ENCODE measurements at regions not wholly inside any gene's neighbourhood (a gene's known extent, or its start where the extent isn't known, plus 50 kb on each side); places are given as distances from the start of the nearest gene placed in this dataset.

GRCh38 chr3:31242026-31242960, 290.4 kb upstream of the STT3B start:
- Histone ChIP-seq H3F3A (ENCODE audit: insufficient read depth) (peaks cover 11% of the 10 kb centered on the region), H3K9me3 (ENCODE audit: low read depth) (no peaks in the 10 kb centered on the region), H3K4me2 (ENCODE audit: unreplicated experiment) (no peak overlapping the region), H3K4me1 (ENCODE audit: insufficient read depth) (no peaks in the 10 kb centered on the region), H3K27ac (no peak overlapping the region), H3K9me2 (ENCODE audit: insufficient read depth) (no peaks in the 10 kb centered on the region; the same call in 1 of the 2 replicates), H3K79me2 (ENCODE audit: insufficient read depth) (no peaks in the 10 kb centered on the region), H3K36me3 (ENCODE audit: low read depth) (no peaks in the 10 kb centered on the region), H3K27me3 (replicated peaks; ENCODE audit: insufficient read depth) (no peaks in the 10 kb centered on the region), H2AFZ (no peak overlapping the region), H3K9ac (no peak overlapping the region), H3K4me3 (no peak overlapping the region), H4K20me1 (ENCODE audit: insufficient read depth) (no peaks in the 10 kb centered on the region)
- TF ChIP-seq EZH2 (IDR thresholded peaks at IDR 0.05; ENCODE audit: insufficient read depth, poor library complexity, severe bottlenecking) (no peak), EZH2phosphoT487 (IDR thresholded peaks at IDR 0.05; ENCODE audit: insufficient read depth, low read depth) (no peak)
- DNase-seq: no peak
- WGBS, 2 experiments (ENCODE audit: low coverage in 1 of 2, low lambda C conversion rate in 2 of 2, missing lambda C conversion rate in 2 of 2): 66 to 68% methylated on average over 3 of the region's 3 CpGs
- in situ Hi-C loops (cut with MboI): no loop called here

DNA sequence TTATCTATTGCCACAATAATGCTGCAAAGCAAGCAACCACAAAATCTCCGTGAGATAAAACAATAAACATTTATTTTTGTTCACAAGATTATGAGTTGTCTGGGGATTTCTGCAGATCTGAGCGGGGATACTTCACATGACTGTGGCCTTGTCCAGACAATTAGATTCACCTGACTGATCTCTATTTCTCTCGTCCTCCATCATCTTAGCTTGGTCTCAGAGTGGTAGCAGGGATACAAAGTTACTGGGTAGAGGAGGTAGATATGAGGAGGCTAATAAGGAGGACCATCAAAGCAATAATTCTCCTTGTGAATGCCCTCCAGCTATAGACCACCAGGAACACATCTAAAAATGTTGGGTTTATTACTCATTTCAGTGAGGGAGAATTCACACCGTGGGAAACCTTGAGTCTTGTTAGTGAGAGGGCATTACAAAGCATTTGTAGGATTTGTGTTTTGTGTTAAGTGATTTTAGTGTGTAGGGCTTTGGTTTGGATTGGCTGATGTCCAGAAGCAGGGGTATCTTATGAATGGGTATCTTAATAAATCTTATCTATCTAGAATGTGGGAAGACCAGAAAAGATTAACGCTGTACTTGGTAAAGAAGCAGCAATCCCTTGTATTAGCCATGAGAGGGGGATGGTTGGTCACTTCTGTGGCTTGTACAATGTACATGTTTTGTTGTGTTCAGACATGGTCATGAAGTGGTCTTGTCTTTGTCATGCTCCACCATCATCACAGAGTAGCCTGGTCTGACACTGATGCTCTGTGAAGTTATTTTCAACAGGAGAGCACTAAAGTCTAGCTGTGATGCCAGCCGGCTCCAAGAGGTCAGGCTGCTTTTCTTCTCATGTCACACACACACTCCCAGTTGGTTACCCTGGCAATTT, 287.6 kb upstream of the STT3B start:
- Histone ChIP-seq H2AFZ (no peak overlapping the region), H3K79me2 (ENCODE audit: insufficient read depth) (no peaks in the 10 kb centered on the region), H3K27ac (no peak overlapping the region), H3K9me3 (ENCODE audit: low read depth) (no peaks in the 10 kb centered on the region), H3K36me3 (ENCODE audit: low read depth) (no peaks in the 10 kb centered on the region), H3K4me3 (no peak overlapping the region), H3K9me2 (ENCODE audit: insufficient read depth) (no peaks in the 10 kb centered on the region), H3K27me3 (replicated peaks; ENCODE audit: insufficient read depth) (no peaks in the 10 kb centered on the region), H3K9ac (no peak overlapping the region), H3K4me1 (ENCODE audit: insufficient read depth) (peaks cover 6% of the 10 kb centered on the region), H3K4me2 (ENCODE audit: unreplicated experiment) (no peak overlapping the region), H3F3A (ENCODE audit: insufficient read depth) (peaks cover 15% of the 10 kb centered on the region), H4K20me1 (ENCODE audit: insufficient read depth) (no peaks in the 10 kb centered on the region)
- in situ Hi-C loops (cut with MboI): no loop called here
- no peak for TF ChIP-seq EZH2phosphoT487 (IDR thresholded peaks at IDR 0.05; ENCODE audit: insufficient read depth, low read depth)
- no peak for TF ChIP-seq EZH2 (IDR thresholded peaks at IDR 0.05; ENCODE audit: insufficient read depth, poor library complexity, severe bottlenecking)
- no peak for DNase-seq
- WGBS, 2 experiments (ENCODE audit: low coverage in 1 of 2, low lambda C conversion rate in 2 of 2, missing lambda C conversion rate in 2 of 2): 80 to 83% methylated on average over 6 of the region's 6 CpGs

- no peak overlapping the region for H3K4me3 ChIP-seq
- H3K27ac ChIP-seq: no peak overlapping the region
- WGBS, 2 experiments (ENCODE audit: low coverage in 1 of 2, low lambda C conversion rate in 2 of 2, missing lambda C conversion rate in 2 of 2): 44 to 46% methylated on average over 2 of the region's 2 CpGs
- H3K36me3 ChIP-seq (ENCODE audit: low read depth): no peaks in the 10 kb centered on the region
- H3K4me1 ChIP-seq (ENCODE audit: insufficient read depth): peaks cover 11% of the 10 kb centered on the region
- no peak overlapping the region for H2AFZ ChIP-seq
- H3K27me3 ChIP-seq (replicated peaks; ENCODE audit: insufficient read depth): no peaks in the 10 kb centered on the region
- no peaks in the 10 kb centered on the region for H4K20me1 ChIP-seq (ENCODE audit: insufficient read depth)
- in situ Hi-C loops (cut with MboI): no loop called here
- no peak overlapping the region for H3K4me2 ChIP-seq (ENCODE audit: unreplicated experiment)
- DNase-seq: no peak
- H3K79me2 ChIP-seq (ENCODE audit: insufficient read depth): no peaks in the 10 kb centered on the region
- H3K9me3 ChIP-seq (ENCODE audit: low read depth): no peaks in the 10 kb centered on the region
- peaks cover 11% of the 10 kb centered on the region; the same call in 1 of the 2 replicates for H3F3A ChIP-seq (ENCODE audit: insufficient read depth)
- no peak overlapping the region for H3K9ac ChIP-seq
- H3K9me2 ChIP-seq (ENCODE audit: insufficient read depth): no peaks in the 10 kb centered on the region
- TF ChIP-seq EZH2 (IDR thresholded peaks at IDR 0.05; ENCODE audit: insufficient read depth, poor library complexity, severe bottlenecking) (no peak), EZH2phosphoT487 (IDR thresholded peaks at IDR 0.05; ENCODE audit: insufficient read depth, low read depth) (no peak)
Observed at GRCh38 chr3:31246293-31247062, 286.2 kb upstream of the STT3B start.

DNA sequence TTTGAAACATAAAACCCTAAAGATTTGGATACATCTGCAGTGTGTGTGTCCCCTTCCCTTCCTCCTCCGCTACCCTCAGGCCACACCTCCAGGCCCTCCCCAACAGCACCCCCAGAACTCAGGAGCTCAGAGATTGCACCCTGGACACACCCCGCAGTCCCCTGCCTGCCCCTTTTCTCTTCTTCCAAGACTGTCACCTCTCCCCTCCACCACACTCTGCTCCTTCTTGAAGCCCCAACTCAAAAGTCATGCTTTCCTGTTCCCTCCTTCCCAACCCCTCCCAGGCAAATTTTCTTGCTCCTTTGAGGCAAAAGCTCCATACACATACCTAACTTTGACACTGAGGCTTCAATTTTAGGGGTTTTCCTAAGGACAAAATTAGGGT, 285.7 kb upstream of the STT3B start:
- TF ChIP-seq EZH2phosphoT487 (IDR thresholded peaks at IDR 0.05; ENCODE audit: insufficient read depth, low read depth): no peak
- no peak for TF ChIP-seq EZH2 (IDR thresholded peaks at IDR 0.05; ENCODE audit: insufficient read depth, poor library complexity, severe bottlenecking)
- peaks cover 11% of the 10 kb centered on the region for H3K4me1 ChIP-seq (ENCODE audit: insufficient read depth)
- H3K9ac ChIP-seq: no peak overlapping the region
- no peaks in the 10 kb centered on the region for H3K36me3 ChIP-seq (ENCODE audit: low read depth)
- 88% methylated on average over 2 of the region's 2 CpGs; no CpG with 5 or more reads in 1 of the 2 experiments for WGBS, 2 experiments (ENCODE audit: low coverage in 1 of 2, low lambda C conversion rate in 2 of 2, missing lambda C conversion rate in 2 of 2)
- no peak overlapping the region for H3K4me3 ChIP-seq
- no peaks in the 10 kb centered on the region for H3K9me3 ChIP-seq (ENCODE audit: low read depth)
- H3K27me3 ChIP-seq (replicated peaks; ENCODE audit: insufficient read depth): no peaks in the 10 kb centered on the region
- peaks cover 11% of the 10 kb centered on the region; the same call in 1 of the 2 replicates for H3F3A ChIP-seq (ENCODE audit: insufficient read depth)
- no peak for DNase-seq
- no peak overlapping the region for H3K27ac ChIP-seq
- no peaks in the 10 kb centered on the region for H3K79me2 ChIP-seq (ENCODE audit: insufficient read depth)
- in situ Hi-C loops (cut with MboI): no loop called here
- H3K4me2 ChIP-seq (ENCODE audit: unreplicated experiment): no peak overlapping the region
- no peaks in the 10 kb centered on the region for H4K20me1 ChIP-seq (ENCODE audit: insufficient read depth)
- H2AFZ ChIP-seq: no peak overlapping the region
- H3K9me2 ChIP-seq (ENCODE audit: insufficient read depth): no peaks in the 10 kb centered on the region

All from GM23248 (cell line).